Gastroesophageal sphincter (tissue), 4 donors: ENCODE measurements at regions not wholly inside any gene's neighbourhood (a gene's known extent, or its start where the extent isn't known, plus 50 kb on each side); places are given as distances from the start of the nearest gene placed in this dataset.
"Not testable (repeated sequence)": the region's sequence is repeated elsewhere in the genome, so short reads cannot be mapped to it uniquely, and the experiment has no call there.

Experiments
- ATAC-seq: fragments of 150-250 bp; one replicate; pipeline ENCODE4 v1.9.1; 2016; ENCODE audit warnings: mild to moderate bottlenecking, moderate library complexity
- H3K27ac ChIP-seq, 4 donors: fragments of 200-600 bp; sonication (generic) in 3 of 4; 1 replicate in 3 of 4; 2 replicates in 1 of 4; pipeline ENCODE4 v1.5.1; 2016 to 2019
- H3K27me3 ChIP-seq: fragments of 200-600 bp; sonication (generic); one replicate; pipeline ENCODE4 v1.5.1; 2019
- H3K36me3 ChIP-seq, 2 donors: fragments of 200-600 bp; sonication (generic); one replicate each; pipeline ENCODE4 v1.5.1; 2019; ENCODE audit warnings: control low read depth in 1 of 2
- H3K4me1 ChIP-seq, 3 donors: fragments of 200-600 bp; sonication (generic); 1 replicate in 2 of 3; 2 replicates in 1 of 3; pipeline ENCODE4 v1.5.1; 2016 to 2019; ENCODE audit warnings: control low read depth in 2 of 3
- H3K4me3 ChIP-seq, 2 donors: fragments of 200-600 bp; sonication (generic); one replicate each; pipeline ENCODE4 v1.5.1; 2019; ENCODE audit warnings: mild to moderate bottlenecking in 1 of 2, moderate library complexity in 1 of 2
- H3K9me3 ChIP-seq, 3 donors: fragments of 200-600 bp; sonication (generic); one replicate each; pipeline ENCODE4 v1.5.1; 2017 to 2019; ENCODE audit warnings: control low read depth in 2 of 3
- POLR2AphosphoS5 ChIP-seq: sonication (generic); formaldehyde crosslinking; IDR thresholded peaks from one replicate; pipeline ENCODE4 v1.6.1; 2017; ENCODE audit warnings: antibody characterized with exemption
- WGBS, 2 donors: methylation state at CpG; one replicate each; pipeline ENCODE4 v1.1.5; 2018; ENCODE audit warnings: low coverage in 1 of 2; 5-methylcytosine and 5-hydroxymethylcytosine counted together

DNA sequence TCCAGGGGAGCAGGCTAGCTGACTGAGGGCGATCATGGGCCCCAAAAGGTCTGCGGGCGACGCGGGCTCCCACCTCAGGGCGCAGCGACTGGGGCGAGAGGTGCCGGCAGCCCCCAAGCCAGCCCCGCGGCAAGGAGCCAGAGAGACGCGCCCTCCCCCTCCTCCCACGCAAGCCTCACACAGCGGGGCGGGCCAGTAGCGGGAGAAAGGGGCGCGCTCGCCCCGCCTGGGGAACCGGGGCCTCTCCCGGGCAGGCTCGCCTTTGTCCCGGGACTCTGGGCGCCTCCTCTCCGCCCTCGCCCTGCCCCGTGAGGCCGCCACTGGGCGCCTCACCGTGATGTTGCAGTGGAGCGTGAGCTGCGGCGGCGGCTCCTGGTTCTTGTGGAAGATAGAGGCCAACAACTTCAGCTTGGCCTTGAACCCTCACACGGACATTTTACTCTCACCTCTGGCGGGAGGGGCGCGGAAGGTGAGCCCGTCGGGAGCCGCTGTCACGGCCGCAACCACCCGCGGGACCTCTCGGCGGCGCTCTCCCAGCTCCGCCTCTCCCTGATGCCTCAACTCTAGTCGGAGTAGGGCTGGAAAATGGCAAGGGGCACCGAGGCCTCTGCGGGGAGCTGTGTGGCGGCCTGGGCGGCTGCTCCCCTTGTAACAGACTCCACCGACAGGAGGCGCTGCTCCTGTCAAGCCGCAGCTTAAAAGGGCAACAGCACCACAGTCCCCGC lies 100.5 kb upstream of the ZSCAN2 start:
- ATAC-seq, H3K4me1 ChIP-seq, H3K9me3 ChIP-seq, H3K27me3 ChIP-seq, H3K36me3 ChIP-seq: not testable (repeated sequence)
- peak overlapping the region in 3 of 4 donors; percentile 76 to 85 (median 77) for H3K27ac ChIP-seq
- TF ChIP-seq POLR2AphosphoS5 = peak; percentile 9
- peak overlapping the region; percentile 43 to 50 for H3K4me3 ChIP-seq
- no CpG with 5 or more reads among the region's 60 CpGs for WGBS, 2 donors

DNA sequence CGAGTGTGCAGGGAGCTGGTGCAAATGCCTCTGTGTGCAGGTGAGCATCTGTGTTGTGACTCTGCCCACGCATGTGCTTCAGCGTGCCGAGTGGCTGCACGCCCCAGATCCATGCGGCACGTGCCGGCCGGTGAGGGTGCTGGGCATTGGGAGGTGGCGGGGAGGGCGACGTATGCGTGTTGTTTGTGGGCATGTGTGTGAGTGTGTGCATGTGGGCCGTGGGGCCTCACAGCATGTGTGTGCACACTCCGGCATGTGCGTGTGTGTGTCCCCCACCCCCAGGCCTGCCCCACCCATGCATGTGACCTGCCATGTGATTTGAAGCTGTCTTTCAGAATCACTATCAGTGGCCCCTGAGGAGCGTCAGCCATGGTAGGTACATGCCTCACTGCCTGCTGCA lies 97.7 kb upstream of the ZSCAN2 start:
- H3K27ac ChIP-seq, H3K4me1 ChIP-seq, H3K27me3 ChIP-seq, H3K4me3 ChIP-seq, ATAC-seq, H3K9me3 ChIP-seq, H3K36me3 ChIP-seq: not testable (repeated sequence)
- WGBS, 2 donors = no CpG with 5 or more reads among the region's 17 CpGs

DNA sequence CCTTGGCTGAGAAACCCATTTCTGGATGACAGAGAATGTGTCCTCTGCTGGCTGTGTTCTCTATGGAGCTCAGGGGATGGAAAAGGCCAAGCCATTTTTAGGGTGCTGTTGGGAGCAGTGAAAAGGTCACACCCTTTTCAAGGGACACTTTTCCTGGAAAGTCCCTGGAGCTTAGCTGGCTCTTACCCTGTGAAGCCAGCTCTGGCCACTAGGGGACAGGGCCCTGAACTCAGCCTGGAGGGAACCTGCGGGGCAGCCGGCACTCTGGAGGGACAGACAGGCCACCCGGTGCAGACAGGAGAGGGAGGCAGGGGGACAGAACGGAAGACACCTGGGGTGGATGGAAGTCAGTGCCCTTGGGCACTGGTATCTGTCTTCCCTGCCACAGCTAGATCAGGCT lies 95.3 kb upstream of the ZSCAN2 start:
- H3K4me1 ChIP-seq, H3K36me3 ChIP-seq, H3K4me3 ChIP-seq, H3K9me3 ChIP-seq, ATAC-seq, H3K27ac ChIP-seq, H3K27me3 ChIP-seq: not testable (repeated sequence)
- WGBS, 2 donors = no CpG with 5 or more reads among the region's 4 CpGs

DNA sequence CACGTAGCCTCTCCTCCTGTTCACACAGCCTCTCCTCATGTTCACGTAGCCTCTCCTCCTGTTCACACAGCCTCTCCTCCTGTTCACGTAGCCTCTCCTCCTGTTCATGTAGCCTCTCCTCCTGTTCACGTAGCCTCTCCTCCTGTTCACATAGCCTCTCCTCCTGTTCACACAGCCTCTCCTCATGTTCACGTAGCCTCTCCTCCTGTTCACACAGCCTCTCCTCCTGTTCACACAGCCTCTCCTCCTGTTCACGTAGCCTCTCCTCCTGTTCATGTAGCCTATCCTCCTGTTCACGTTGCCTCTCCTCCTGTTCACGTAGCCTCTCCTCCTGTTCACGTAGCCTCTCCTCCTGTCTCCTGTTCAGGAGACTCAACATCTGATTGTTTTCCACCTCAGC lies 88.5 kb upstream of the ZSCAN2 start:
- H3K9me3 ChIP-seq, ATAC-seq, H3K36me3 ChIP-seq, H3K4me1 ChIP-seq, H3K4me3 ChIP-seq, H3K27me3 ChIP-seq, H3K27ac ChIP-seq: not testable (repeated sequence)
- no CpG with 5 or more reads among the region's 9 CpGs for WGBS, 2 donors

DNA sequence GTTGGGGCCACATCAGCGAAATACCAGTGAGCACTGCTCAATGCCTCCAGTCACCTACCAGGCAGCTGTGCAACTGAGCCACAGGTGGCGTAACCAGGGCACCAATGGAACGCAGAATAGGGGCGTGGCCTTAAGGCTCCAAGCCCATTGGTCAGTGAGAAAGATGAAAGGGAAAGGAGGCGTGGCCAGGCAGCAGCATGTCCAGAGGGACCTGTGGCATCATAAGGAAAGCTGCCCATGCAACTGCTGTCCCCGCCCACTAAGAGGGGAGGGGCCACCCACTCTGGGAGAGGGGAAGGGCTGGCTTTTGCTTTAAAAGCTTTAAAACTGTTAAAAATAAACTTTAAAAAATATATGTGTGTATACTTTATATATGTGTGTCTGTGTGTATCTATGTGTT lies 84.0 kb upstream of the ZSCAN2 start:
- 100% methylated on average over 1 of the region's 6 CpGs for WGBS, 2 donors
- H3K36me3 ChIP-seq, H3K4me1 ChIP-seq, H3K27me3 ChIP-seq, H3K27ac ChIP-seq, ATAC-seq, H3K9me3 ChIP-seq, H3K4me3 ChIP-seq: not testable (repeated sequence)

DNA sequence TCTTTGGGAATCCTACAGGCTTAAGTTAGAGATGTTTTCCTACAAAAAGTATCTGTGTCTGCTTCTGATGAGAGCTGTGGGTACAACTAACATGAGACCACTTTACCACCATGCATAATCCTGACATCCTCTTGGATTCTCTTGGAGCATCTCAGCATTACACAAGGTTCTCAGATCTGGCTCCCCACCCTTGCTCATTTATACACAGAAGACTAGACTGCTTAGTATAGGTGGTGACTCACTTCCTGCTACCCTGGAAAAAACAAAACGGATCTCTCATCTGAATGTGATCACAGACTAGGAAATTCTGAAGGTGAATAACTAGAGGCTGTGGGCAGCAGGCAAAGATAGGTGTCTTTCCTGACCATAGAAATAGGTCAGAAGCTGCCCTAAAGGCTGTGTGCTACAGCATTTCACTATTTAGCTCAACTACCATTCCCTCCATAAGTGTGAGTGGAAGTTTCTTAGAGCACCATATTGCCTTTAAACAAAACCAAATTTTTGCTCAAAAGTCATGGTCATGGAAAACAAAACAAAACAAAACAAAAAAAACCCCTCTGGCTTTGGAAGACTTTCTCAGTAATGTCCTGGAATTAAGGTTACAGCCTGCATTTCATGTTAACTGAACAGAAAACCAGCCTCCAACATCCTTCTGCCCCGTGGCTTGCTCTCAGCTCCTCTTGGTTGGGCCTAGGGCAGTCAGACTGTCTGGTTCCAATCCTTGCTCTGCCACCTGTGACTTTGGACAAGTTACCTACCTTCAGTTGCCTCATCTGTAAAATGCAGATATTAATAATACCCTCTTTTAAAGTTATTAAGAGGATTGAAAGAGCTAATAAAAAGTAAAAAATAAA lies 75.1 kb upstream of the ZSCAN2 start:
- H3K9me3 ChIP-seq, H3K27me3 ChIP-seq, H3K36me3 ChIP-seq, ATAC-seq, H3K27ac ChIP-seq, H3K4me3 ChIP-seq, H3K4me1 ChIP-seq: not testable (repeated sequence)
- WGBS, 2 donors = no CpG with 5 or more reads among the region's 2 CpGs

DNA sequence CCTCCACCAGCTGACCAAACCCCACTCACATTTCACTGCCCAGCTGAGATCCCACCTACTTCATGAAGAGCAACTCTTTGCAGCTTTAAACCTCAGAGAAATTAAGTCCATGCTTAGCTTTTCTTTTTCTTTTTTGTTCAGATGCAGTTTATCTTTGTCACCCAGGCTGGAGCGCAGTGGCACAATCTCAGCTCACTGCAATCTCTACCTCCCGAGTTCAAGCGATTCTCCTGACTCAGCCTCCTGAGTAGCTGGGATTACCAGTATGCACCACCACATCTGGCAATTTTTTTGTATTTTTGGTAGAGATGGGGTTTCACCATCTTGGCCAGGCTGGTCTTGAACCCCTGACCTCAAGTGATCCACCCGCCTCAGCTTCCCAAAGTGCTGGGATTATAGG lies 70.1 kb upstream of the ZSCAN2 start:
- ATAC-seq, H3K27me3 ChIP-seq, H3K27ac ChIP-seq, H3K4me1 ChIP-seq, H3K9me3 ChIP-seq, H3K4me3 ChIP-seq, H3K36me3 ChIP-seq: not testable (repeated sequence)
- WGBS, 2 donors = 80 to 100% methylated on average over 1 to 4 of the region's 4 CpGs

DNA sequence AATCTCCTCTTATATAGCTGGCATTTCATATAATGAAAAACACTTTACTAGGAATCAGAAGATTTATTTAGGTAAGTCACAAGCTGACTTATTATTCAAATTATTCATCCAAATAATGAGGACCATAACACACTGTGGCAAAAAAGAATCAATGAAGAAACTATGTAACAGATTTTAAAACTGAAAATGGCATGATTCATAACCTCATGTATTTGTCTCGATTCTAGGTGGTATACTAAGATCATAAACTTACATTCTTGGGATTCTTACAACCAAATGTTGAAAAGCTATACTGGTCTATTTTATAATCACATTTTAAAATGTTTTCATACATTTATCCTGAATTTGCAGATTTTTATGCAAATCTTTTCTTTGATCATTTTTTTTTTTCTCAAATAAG lies 69.6 kb upstream of the ZSCAN2 start:
- WGBS, 2 donors = 94 to 100% methylated on average over 1 of the region's 1 CpG
- H3K27me3 ChIP-seq, H3K4me1 ChIP-seq, H3K9me3 ChIP-seq, H3K4me3 ChIP-seq, ATAC-seq, H3K27ac ChIP-seq: not testable (repeated sequence)
- H3K36me3 ChIP-seq = peaks cover 0 to 12% of the 10 kb centered on the region in 2 donors

DNA sequence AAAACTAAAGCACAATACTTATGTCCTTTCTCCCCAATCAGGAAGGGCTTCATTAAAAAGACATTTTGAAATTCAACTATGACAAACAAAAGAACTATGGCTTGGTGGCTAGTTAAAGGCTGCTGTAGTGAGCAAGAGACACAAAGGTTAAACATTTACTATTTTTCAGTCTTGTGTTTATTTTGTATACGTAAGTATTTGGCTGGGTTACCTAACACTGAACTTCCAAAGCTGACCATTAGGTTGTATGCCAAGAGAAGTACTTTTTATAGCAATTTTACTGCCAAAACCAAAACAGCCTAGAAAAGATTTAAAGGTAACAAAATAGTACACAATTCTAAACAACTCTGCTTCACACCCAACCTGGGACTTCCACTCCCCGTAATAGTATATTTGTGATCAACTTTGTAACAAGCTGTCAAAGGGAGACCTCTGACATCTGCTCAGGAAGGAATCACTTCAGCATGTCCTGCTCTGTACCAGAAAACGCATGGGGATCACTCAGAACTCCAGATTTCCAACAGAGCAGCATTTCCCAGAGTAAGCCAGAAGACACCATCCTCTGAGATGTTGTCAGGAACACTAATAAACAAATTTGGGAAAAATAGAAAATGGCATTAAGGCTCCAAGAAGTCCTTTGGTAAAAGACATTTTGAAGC lies 69.0 kb upstream of the ZSCAN2 start:
- H3K36me3 ChIP-seq = peaks cover 0 to 15% of the 10 kb centered on the region in 2 donors
- not testable (repeated sequence) for H3K4me1 ChIP-seq, H3K9me3 ChIP-seq, ATAC-seq, H3K27me3 ChIP-seq, H3K27ac ChIP-seq, H3K4me3 ChIP-seq
- WGBS, 2 donors = 30 to 63% methylated on average over 2 to 3 of the region's 3 CpGs

DNA sequence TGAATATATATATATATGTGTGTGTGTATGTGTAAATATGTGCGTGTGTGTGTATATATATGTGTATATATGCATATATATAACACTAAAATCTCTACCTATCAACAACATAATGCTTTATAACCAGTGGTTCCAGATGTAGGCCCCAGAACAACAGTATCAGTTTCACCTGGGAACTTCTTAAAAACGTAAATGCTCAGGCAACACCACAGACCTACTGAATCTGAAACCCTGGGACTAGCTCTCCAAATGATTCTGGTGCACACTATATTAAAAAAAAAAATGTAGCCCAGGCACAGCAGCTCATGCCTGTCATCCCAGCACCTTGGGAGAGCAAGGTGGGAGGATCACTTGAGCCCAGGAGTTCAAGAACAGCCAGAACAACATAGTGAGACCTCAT lies 67.1 kb upstream of the ZSCAN2 start:
- H3K27me3 ChIP-seq, ATAC-seq, H3K4me3 ChIP-seq, H3K27ac ChIP-seq, H3K9me3 ChIP-seq, H3K4me1 ChIP-seq: not testable (repeated sequence)
- WGBS, 2 donors = 86 to 100% methylated on average over 1 to 2 of the region's 2 CpGs
- peaks cover 0 to 22% of the 10 kb centered on the region in 2 donors for H3K36me3 ChIP-seq

DNA sequence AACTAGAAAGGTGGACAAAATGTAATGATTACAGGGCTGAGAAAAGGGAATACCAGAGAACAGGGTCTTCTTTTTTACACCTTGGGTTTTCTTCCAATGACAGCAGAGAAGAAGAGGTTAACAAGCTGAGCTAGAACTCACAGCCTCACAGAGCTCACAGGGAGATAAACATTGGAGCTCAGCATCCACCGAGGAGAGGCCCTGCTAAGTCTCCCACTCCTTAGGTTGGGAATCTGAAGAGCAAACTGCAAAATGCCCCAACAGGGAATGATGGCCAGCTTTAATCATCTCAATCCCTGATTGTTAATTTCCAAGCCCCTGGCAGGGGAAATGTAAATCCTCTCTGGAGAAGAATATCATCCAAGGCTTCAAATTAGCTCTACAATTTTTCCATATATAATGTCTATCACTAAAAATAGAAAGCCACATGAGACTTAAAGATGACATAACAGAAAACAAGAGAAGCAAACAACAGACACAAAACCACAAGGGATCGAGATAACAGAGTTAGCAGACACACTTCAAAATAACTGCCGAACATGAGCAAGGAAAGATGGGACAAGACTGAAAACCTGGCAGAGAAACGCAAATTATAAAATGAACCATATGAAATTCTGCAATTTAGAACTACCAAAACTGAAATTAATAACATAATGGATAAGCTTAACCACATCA lies 66.1 kb upstream of the ZSCAN2 start:
- not testable (repeated sequence) for ATAC-seq, H3K27ac ChIP-seq, H3K27me3 ChIP-seq, H3K9me3 ChIP-seq, H3K4me3 ChIP-seq, H3K4me1 ChIP-seq
- H3K36me3 ChIP-seq = peaks cover 0 to 25% of the 10 kb centered on the region in 2 donors
- 55 to 61% methylated on average over 4 of the region's 4 CpGs for WGBS, 2 donors

DNA sequence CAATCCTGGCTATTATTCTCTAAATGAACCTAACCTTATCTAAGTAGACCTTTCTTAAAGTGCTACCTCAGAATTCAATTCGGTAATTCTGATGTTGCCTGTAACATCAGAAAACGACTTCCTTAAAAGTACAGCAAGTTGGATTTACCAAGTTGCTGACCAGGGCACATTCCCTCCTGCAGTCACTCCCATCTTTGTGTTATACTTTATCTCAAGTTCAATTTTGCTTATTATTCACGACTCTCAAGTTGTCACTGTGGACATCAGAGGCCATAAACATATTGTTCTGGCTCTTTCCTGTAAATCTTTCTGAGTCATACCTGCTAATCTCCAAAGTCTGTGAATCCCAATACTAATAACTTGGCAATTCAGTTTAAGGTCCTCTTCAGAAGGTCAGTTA lies 64.6 kb upstream of the ZSCAN2 start:
- ATAC-seq, H3K27ac ChIP-seq, H3K4me3 ChIP-seq, H3K4me1 ChIP-seq, H3K9me3 ChIP-seq, H3K27me3 ChIP-seq: not testable (repeated sequence)
- peaks cover 0 to 39% of the 10 kb centered on the region in 2 donors for H3K36me3 ChIP-seq
- WGBS, 2 donors = 62 to 63% methylated on average over 3 of the region's 3 CpGs

DNA sequence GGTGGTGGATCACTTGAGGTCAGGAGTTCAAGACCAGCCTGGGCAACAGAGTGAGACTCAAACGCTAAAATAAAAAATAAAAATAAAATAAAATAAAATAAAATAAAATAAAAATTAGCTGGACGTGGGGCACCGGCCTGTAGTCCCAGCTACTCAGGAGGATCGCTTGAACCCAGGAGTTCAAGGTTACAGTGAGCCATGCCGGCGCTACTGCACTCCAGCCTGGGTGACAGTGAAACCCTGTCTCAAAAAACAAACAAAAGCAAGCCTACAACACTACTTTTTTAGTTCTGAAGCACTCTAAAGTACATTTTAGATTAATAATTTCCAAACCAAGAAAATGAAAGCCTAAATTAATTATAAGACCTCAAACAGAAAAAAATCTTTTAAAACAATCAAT lies 56.2 kb upstream of the ZSCAN2 start:
- H3K9me3 ChIP-seq, ATAC-seq, H3K27me3 ChIP-seq, H3K4me1 ChIP-seq, H3K4me3 ChIP-seq, H3K27ac ChIP-seq: not testable (repeated sequence)
- WGBS, 2 donors = 90% methylated on average over 4 of the region's 6 CpGs; no CpG with 5 or more reads in 1 of the 2 donors
- peaks cover 0 to 54% of the 10 kb centered on the region in 2 donors for H3K36me3 ChIP-seq
